ENCODE measurements at regions not wholly inside any gene's neighbourhood (a gene's known extent, or its start where the extent isn't known, plus 50 kb on each side); places are given as distances from the start of the nearest gene placed in this dataset.

GRCh38 chr13:75913925-75914324, 277.8 kb downstream of the LMO7 start:
- TF ChIP-seq, protein P1, sequence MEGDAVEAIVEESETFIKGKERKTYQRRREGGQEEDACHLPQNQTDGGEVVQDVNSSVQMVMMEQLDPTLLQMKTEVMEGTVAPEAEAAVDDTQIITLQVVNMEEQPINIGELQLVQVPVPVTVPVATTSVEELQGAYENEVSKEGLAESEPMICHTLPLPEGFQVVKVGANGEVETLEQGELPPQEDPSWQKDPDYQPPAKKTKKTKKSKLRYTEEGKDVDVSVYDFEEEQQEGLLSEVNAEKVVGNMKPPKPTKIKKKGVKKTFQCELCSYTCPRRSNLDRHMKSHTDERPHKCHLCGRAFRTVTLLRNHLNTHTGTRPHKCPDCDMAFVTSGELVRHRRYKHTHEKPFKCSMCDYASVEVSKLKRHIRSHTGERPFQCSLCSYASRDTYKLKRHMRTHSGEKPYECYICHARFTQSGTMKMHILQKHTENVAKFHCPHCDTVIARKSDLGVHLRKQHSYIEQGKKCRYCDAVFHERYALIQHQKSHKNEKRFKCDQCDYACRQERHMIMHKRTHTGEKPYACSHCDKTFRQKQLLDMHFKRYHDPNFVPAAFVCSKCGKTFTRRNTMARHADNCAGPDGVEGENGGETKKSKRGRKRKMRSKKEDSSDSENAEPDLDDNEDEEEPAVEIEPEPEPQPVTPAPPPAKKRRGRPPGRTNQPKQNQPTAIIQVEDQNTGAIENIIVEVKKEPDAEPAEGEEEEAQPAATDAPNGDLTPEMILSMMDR (IDR thresholded peaks at IDR 0.05; ENCODE audit: borderline replicate concordance, control extremely low read depth, extremely low read depth, insufficient read depth, missing control alignments) = no peak
- in situ Hi-C loops (cut with MboI; ENCODE audit: low sequenced_read_pairs, unreplicated experiment) = no loop called here

DNA sequence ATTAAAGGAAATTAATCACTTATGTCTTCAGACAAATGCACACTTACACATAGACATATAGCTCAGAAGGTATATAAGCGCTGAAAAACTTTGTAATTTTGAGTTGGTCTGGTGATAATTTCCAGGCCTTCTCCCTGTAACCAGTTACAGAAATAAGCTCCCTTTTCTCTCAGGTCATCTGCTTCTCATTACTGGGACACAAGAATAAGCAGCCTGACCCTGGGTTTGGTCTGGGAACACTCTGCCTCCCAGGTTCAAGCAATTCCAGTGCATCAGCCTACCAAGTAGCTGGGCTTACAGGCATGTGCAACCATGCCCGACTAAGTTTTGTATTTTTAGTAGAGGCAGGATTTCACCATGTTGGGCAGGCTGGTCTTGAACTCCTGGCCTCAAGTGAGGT, 274.5 kb downstream of the LMO7 start:
- TF ChIP-seq, protein P1 (IDR thresholded peaks at IDR 0.05; ENCODE audit: borderline replicate concordance, control extremely low read depth, extremely low read depth, insufficient read depth, missing control alignments) = no peak
- in situ Hi-C loops (cut with MboI; ENCODE audit: low sequenced_read_pairs, unreplicated experiment) = no loop called here
- DNase-seq (ENCODE audit: low spot score) = no peak

More at GRCh38 chr13:75913925-75914324, 277.8 kb downstream of the LMO7 start:
- DNase-seq (ENCODE audit: low spot score) = no peak

Measured in GM13976 (cell line).